HG03457 (cell line): ENCODE measurements at regions not wholly inside any gene's neighbourhood (a gene's known extent, or its start where the extent isn't known, plus 50 kb on each side); places are given as distances from the start of the nearest gene placed in this dataset.

Experiments
- ATAC-seq: cut with Tn5 transposase; IDR thresholded peaks from one replicate; pipeline ENCODE4 v1.9.1; 2021; ENCODE audit warnings: moderate number of reproducible peaks; ENCODE audit not compliant: unreplicated experiment

- ATAC-seq, result no peak
These were observed 311.7 kb upstream of the TLE3 start for GRCh38 chr15:70409388-70409787.

DNA sequence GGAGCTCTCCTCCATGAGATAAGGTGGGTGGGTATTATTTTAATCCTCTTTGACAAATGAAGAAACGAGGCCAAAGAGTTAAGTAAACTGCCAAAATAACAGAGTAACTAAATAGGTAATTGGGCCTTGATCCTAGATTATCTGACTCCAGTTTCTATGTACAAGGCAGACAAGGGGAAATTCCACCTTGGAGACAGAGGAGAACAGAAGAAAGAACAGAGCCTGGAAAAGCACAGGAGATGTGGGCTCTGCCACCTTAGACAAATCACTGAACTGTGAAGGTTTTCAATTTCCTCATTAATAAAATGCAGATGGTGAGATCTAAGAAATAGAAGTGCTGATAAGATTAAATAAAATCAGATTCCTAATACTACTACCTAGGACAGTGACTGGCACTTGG, 310.2 kb upstream of the TLE3 start:
- ATAC-seq, result no peak

GRCh38 chr15:70407336-70407670, 309.6 kb upstream of the TLE3 start:
- no peak for ATAC-seq

GRCh38 chr15:70406617-70407335, 309.1 kb upstream of the TLE3 start:
- no peak for ATAC-seq

- ATAC-seq, result no peak
These were observed 304.0 kb upstream of the TLE3 start for GRCh38 chr15:70401709-70402108.

- no peak for ATAC-seq
These were observed 303.2 kb upstream of the TLE3 start for GRCh38 chr15:70400766-70401541.

DNA sequence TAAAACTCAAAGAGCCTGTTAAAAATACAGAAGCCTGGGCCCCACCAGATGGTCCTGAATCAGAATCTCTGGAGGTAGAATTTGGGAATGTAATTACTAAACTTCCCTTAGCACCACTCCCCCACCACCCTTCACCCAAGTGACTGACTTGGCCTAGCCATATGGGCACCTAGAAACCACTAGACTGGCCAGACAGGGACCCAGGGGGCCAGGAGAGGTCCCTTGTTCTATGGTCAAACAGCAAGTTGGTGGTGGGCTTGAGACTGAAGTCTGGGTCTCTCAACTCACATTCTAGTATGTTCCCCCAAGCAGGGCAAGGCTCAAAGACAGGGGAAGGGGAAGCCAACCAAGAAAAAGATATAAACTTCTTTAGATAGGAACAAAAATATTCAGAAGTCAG, 301.5 kb upstream of the TLE3 start:
- ATAC-seq, result no peak

- no peak for ATAC-seq
These were observed 301.0 kb upstream of the TLE3 start for GRCh38 chr15:70398694-70399093.

- no peak for ATAC-seq
These were observed 299.1 kb upstream of the TLE3 start for GRCh38 chr15:70396807-70397206.

DNA sequence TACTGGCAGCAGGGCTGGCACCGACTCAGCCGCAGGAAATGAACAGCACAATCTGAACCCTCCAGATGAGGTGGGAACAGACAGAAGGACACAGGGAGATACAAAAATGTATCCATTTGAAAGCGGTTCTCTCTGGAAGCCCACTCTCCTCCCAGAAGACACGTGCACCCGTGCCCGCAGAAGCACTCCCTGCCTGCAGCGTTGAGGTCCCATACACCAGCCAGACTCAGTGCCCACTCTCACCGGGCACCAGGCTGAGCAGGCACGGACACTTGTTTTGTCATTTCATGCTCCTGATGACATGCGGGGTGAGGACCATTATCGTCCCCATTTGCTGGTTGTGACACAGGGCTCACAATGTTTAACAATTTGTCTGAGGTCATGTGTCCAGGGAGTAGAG, 297.4 kb upstream of the TLE3 start:
- no peak for ATAC-seq

DNA sequence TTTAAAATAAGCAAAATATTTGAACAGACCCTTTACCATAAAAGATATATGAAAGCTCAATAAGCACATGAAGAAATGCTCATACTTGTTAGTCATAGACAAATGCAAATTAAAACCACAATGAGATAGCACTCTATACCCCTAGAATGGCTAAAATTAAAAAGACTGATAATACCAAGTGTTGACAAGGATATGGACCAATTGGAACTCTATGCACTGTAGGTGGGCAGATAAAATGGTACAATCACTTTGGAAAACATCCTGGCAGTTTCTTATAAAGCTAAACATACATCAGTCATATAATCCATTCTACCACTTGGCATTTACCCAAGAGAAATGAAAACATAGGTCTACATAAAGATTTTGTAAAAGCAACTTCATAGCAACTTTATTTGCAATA, 293.0 kb upstream of the TLE3 start:
- no peak for ATAC-seq

GRCh38 chr15:70387993-70388392, 290.3 kb upstream of the TLE3 start:
- ATAC-seq, result no peak

DNA sequence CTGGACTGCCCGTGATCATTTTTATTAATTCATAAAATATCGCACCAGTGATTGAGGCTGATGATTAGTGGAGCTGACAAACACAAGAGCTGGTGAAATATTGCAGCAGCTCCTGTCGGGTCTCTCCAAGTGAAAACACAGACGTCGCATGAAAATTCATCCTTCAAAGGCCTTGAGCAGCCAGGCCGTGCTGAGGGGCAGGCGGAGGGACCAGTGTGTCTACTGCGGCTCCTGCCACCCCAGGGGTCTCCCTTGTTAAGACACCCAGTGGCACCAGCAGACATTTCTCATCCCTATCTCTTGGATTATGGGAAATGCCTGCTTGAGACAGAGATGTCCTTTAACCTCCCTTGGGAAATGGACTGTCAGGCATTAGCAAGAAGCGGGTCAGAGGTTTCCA, 289.4 kb upstream of the TLE3 start:
- ATAC-seq, result no peak

- ATAC-seq, result no peak
These were observed 288.0 kb upstream of the TLE3 start for GRCh38 chr15:70385711-70386110.

DNA sequence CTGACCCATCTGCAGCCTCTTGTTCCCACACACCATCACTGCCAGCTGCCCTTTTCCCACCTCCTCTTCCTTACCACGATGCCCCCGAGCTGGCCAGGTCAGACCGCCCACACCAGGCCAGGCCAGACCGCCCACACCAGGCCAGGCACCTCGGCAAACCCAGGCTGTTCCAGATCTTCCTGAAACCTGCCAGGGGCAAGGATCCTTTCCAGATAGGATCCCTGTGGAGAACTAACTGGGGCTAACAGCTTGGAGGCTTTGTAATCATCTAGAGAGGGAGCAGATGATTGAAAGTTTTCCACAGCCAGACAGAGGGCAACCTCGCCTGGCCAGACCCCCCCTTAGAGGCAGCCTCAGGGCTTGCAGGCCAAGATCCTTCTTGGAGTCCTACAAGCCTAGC, 287.3 kb upstream of the TLE3 start:
- no peak for ATAC-seq

DNA sequence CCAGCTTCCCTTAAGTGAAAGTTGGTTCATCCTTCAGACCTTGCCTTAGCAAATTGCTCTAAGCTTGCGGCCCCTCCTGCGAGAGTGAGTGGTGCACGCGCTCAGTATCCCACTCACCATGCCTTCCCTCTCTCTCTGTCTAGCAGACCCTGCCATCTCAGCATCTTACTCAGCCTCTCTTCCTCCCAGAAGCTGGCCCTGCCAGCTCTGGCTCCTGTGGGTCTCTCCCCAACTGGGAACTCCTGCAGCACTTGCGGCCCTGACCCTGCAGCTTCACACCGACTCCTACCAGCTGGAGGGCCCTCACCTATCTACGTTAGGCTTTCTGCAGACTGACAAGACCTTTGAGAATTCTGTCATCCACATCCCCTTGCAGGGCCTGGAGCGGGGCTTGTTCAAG, 286.1 kb upstream of the TLE3 start:
- ATAC-seq, result no peak

- ATAC-seq, result no peak
These were observed 285.2 kb upstream of the TLE3 start for GRCh38 chr15:70382762-70383458.

- ATAC-seq, result no peak
These were observed 284.5 kb upstream of the TLE3 start for GRCh38 chr15:70382009-70382749.

GRCh38 chr15:70379938-70380883, 282.5 kb upstream of the TLE3 start:
- ATAC-seq, result no peak

GRCh38 chr15:70379134-70379533, 281.4 kb upstream of the TLE3 start:
- ATAC-seq, result no peak
